GM21786 (cell line): ENCODE measurements at regions not wholly inside any gene's neighbourhood (a gene's known extent, or its start where the extent isn't known, plus 50 kb on each side); places are given as distances from the start of the nearest gene placed in this dataset.

Source experiments
- ATAC-seq: cut with Tn5 transposase; IDR thresholded peaks from one replicate; pipeline ENCODE4 v1.9.1; 2021; ENCODE audit not compliant: unreplicated experiment

DNA sequence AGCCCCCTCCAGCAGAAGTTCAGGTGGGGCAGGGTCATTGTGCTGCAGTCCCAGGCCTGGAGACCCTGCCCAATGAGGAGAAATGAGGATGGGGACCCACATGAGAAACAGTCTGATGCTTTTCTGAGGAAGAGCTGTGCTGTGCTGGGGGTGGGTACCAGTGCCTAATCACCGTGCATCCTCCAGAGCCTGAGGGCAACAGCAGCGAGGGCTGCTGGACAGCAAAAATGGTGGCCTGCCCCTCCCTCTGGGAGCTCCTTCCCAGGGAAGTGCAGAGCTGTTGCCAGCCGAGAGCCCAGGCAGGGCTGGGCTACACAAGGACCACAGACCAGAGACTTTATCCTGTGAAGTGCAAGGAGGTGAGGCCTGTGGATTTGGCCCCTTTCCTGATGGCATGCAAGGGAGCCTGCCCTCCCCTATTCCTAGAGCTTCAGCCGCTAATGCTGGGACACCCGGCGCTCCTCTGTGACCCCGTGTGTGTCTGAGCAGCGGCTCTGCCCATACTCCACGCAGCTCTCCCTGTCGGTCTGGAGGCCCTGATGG lies 134.8 kb downstream of the DSEL start:
- ATAC-seq: no peak

DNA sequence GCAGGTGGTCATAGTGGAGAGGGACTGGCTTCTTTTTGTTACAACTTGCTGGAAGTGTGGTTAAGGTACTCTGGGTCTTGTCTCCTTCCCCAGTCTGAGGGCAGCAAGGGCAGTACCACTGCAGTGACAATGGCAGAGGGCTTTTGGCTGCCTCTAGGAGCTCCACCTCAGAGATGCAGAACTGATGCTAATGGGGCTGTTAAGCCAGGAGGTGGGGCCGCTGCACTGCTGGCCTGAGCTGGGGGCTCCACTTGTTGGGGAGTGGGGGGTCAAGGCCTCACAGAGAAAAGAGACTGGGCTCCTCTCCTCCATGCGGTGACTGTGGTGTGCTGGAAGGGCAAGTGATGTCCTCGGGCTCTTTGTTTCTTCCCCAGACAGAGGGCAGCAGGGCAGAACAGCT lies 135.7 kb downstream of the DSEL start:
- ATAC-seq: no peak

GRCh38 chr18:67379981-67380380 lies 136.5 kb downstream of the DSEL start:
- ATAC-seq: no peak

- ATAC-seq: no peak
Measured at GRCh38 chr18:67376372-67376771, 140.1 kb downstream of the DSEL start.

DNA sequence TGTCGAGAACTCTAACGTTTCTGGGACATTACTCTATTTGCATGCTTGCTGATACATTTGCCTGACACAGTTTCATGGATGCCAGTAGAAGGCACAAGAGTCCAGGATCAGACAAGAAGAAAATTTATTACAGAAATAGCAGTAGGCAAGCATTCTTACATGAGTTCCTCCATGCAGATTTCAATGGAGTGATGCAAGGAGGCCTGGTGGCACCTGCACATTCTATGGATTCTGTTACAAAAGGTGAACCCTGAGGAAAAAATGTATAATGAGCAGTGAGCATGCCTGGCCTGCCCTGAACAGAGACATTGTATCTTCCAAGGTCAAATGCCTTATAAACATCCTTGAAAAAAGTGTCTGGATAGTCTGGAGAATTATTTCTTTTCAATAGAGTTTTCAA lies 142.9 kb downstream of the DSEL start:
- ATAC-seq: no peak

DNA sequence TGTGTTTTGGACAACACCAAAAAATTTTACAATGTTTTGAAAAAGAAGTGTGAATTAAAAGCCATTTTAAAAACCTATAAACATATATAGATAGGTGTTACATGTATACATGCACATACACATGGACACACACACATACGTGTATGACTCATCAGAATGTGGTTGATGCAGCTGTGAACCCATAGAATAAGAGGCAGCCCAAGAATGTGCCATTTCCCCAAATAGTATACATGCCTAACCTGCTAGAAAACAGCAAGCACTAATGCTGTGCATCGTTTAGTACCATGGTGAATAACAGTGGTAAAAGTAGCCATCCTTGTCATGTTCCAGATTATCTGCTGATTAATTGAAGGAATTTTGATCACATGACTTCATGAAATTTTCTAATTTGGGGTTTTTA lies 149.0 kb downstream of the DSEL start:
- ATAC-seq: no peak

GRCh38 chr18:67363694-67364093 lies 152.8 kb downstream of the DSEL start:
- ATAC-seq: no peak

- no peak for ATAC-seq
Measured at GRCh38 chr18:67362906-67363305, 153.6 kb downstream of the DSEL start.

- ATAC-seq: peak; percentile 73
Measured at GRCh38 chr18:67359873-67360838, 156.4 kb downstream of the DSEL start.

GRCh38 chr18:67358947-67359346 lies 157.6 kb downstream of the DSEL start:
- no peak for ATAC-seq

- ATAC-seq: no peak
Measured at GRCh38 chr18:67354692-67355091, 161.8 kb downstream of the DSEL start.

DNA sequence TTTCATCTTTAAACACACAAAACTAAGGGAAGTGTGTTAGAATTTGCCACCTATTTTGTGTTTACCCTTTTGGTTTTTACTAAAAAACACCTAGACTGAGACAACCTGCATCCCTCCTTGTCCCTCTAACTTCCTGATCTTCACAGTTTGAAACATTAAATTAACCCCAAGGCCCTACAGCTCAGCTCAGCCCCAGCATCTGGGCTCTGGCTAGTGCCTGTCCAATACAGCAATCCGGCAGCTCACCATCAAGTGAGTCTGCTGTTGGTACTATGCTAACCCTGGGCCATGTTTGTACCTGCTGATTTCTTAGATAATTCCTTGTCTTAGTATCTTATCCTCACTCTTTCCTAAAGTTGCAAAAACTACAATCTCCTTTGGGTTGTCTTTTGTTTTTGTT lies 162.4 kb downstream of the DSEL start:
- ATAC-seq: no peak

DNA sequence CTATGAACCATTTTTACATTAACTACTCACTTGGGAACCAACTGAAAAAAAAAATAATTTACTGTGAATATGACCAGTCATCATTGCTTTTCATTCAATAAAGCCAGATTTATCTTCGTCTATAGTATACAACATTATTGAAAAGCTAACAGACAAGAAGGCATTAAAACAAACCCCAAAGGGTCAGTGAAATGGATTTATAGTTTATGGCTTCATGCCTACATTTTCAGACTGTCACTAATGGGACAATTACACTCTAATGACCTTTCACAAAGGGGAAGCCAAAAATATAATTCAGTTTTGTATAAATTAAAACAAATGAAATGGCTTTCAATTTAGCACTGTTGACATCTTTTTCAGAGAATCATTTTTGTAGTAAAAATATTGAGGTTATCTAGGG lies 169.1 kb downstream of the DSEL start:
- ATAC-seq: no peak

GRCh38 chr18:67342159-67342558 lies 174.4 kb downstream of the DSEL start:
- no peak for ATAC-seq

- ATAC-seq: no peak
Measured at GRCh38 chr18:67337696-67338095, 178.8 kb downstream of the DSEL start.

DNA sequence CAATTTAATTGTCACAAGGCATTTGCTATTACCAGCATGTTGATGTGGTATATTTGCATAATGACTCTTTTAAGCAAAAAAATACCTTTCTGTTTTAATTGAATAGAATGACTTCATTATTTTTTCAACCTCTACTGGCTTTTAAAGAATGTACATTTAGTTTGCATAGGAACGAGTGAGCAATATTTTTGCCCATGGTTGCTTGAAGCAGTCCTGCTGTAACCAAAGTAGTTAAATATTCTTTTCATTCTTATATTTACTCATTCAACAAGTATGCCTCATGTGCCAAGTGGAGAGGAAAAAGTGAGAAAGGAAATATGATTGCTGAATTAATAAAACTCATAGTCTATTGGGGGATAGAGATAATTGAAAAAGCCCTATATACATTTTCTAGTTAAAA lies 184.7 kb downstream of the DSEL start:
- no peak for ATAC-seq

DNA sequence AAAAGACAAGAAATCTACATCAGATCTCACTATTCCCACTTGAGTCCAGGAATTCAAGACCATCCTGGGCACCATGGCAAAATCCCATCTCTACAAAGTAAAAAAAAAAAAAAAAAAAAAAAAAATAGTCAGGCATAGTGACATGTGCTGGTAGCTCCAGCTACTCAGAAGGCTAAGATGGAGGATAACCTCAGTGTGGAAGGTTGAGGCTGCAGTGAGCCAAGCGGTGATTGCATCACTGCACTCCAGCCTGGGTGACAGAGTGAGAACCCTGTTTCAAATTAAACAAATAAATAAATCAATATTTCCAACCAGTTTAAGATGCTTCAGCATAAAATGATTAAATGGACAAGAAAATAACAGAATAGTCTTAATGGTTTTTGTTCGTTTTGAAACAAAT lies 197.4 kb downstream of the DSEL start:
- ATAC-seq: no peak

DNA sequence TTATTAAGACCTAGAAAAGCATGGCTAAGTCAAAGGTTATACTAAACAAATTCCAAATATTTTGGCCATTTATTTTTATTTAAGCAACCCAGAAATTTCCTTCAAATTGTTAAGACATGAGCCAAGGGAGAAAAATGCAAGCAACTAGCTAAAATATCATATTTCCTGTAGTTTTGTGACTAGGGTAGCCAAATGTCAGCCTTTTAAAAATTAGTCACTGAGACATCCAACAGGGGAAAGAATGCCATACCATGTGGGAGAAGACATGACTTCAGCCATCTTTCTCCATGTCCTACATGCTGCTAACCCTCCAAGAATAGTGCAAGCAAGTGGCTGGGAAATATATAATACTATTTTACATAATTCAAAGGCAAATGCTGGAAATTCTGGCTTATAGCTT lies 197.9 kb downstream of the DSEL start:
- ATAC-seq: no peak

GRCh38 chr18:67310826-67311225 lies 205.7 kb downstream of the DSEL start:
- ATAC-seq: no peak

DNA sequence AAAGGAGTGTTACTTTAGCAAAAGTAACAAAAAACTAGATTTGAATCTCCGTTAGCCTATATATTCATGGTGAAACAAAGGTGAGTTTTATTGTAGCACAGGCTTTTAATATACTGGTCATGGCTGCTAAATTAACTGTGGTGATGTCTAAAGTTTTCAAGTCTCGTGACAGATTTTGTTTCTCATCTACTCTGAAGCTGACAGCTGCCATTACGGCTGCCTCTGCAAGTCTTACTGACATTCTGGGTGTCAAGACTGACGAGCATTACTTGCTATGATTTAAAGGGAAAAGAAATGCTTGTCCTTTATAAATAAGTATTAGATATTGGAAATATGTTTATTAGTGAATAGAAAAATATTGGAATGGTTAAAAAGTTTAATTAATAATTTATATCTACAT lies 207.7 kb downstream of the DSEL start:
- ATAC-seq: no peak

DNA sequence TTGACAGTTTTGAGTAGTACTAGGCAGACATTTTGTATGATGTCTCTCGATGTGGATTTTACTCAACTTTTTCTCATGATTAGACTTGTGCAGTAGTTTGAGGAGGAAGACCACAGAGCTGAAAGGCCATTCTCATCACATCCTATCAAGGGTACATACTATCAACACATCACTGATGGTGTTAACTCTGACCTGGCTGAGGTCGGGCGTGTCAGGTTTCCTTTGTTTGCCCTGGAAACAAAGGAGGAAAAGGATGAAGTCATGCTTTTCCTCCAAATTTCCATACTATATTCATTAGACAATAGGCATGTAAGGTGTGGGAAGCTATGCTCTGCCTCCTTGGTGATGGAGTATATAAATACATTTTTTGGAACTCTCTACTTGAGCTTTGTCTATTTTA lies 211.1 kb downstream of the DSEL start:
- no peak for ATAC-seq

GRCh38 chr18:67302043-67302442 lies 214.5 kb downstream of the DSEL start:
- no peak for ATAC-seq

- no peak for ATAC-seq
Measured at GRCh38 chr18:67301592-67301991, 214.9 kb downstream of the DSEL start.
